HG03103 (cell line): ENCODE measurements at regions not wholly inside any gene's neighbourhood (a gene's known extent, or its start where the extent isn't known, plus 50 kb on each side); places are given as distances from the start of the nearest gene placed in this dataset.

Source experiments
- ATAC-seq: cut with Tn5 transposase; IDR thresholded peaks from one replicate; pipeline ENCODE4 v1.9.1; 2021; ENCODE audit warnings: low read depth; ENCODE audit not compliant: unreplicated experiment

- ATAC-seq, result no peak
Observed at GRCh38 chr4:138030375-138030774, 211.8 kb downstream of the SLC7A11 start.

DNA sequence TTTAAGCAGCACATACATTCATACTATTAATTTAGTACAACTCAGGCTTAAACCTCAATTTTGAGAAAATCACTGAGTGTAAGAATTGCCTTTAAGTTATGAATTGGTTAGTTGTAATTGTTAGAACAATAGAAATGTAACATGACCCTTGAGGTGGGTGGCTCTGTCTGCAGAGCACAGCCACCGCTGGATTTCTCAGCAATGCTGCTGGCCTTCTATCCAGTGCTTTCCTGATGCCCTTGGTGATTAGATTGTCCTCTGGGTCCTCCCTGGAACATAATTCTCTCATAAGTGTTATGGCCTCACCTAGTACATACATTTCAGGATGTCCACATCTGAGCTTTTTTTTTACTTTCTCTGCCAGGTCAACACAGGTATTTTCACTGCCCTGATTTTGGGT is 213.2 kb downstream of the SLC7A11 start:
- no peak for ATAC-seq

GRCh38 chr4:138021139-138021830 is 220.9 kb downstream of the SLC7A11 start:
- no peak for ATAC-seq

DNA sequence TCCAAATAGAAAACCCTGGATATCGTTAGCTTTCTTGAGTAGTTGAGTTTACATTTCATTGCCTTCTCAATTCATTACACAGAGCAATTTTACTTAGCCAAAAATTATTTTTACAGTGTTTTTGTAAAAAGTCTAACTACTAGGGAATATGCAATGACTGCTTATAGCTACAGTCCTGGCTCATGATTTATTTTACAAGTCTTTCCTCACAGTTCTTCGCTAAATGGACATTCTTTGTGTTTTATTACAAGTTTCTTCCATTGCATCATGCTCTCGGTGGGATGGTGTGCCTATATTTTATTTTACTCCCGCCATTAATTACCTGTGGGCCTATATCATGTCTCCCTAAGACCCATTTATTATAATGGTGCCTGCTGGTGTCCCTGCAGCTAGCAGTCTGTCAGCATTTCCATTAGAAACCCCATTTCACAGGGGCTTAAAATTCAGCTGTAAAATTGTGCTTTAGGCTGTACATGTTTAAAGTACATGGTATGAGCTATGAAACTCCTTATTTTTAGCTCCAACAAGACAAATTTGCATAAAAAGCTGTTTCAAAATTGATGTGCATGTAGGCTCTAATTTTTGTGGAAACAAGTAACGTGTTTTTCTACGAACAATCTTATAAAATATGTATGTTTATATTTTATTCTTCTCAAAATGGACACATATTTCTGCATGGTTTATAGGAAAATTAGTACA is 227.4 kb downstream of the SLC7A11 start:
- ATAC-seq, result no peak

DNA sequence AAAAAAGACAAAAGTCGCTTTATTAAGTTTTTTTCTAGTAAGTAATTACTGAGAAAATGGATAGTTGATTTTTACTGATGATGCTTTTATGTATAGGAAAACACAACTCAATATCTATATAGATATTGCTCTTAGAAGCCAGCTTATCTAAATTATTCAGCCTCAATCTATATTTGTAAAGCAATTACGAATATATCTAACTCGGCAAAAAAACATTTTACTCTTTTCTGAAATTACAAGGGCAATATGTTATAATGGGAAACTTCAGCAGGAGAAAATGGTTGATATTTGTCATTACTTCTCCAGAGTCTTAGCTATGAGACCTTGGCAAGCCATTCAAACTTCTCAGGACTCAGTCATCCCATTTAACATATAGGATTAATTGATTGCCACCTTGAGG is 228.5 kb downstream of the SLC7A11 start:
- ATAC-seq, result no peak

DNA sequence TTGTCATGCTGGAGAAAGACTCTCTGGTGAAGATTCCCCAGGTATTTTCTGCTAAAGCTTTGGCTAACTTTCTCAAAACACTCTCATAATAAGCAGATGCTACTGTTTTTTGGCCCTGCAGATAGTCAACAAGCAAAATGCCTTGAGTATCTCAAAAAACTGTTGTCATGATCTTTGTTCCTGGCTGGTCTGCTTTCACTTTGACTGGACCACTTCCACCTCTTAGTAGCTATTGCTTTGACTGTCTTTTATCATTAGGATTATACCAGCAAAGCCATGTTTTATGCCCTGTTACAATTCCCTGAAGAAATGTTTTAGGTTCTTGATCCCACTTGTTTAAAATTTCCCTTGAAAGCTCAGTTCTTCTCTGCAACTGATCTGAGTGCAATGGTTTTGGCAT is 231.5 kb downstream of the SLC7A11 start:
- ATAC-seq, result peak; percentile 72

- ATAC-seq, result no peak
Observed at GRCh38 chr4:138007572-138007971, 234.6 kb downstream of the SLC7A11 start.

GRCh38 chr4:138005486-138005885 is 236.7 kb downstream of the SLC7A11 start:
- no peak for ATAC-seq

DNA sequence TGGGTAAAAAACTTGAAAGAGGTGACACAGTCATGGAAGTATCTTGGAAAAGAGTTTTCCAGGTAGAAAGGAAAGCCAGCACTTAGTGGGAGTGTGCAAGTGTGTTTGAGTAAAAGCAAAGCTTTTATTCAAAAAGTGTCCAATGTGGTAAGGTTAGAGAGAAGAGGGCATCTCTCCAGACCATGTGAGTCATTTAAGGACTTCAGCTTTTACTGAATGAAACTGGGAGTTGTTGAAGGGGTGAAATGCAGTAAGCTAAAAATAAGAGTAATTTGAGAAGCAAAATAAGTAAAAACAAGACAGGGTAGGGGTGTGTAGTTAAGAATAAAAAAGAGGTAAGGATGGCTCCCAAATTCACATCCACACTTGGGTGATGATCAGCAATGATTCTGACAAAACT is 238.9 kb downstream of the SLC7A11 start:
- ATAC-seq, result peak; percentile 98

DNA sequence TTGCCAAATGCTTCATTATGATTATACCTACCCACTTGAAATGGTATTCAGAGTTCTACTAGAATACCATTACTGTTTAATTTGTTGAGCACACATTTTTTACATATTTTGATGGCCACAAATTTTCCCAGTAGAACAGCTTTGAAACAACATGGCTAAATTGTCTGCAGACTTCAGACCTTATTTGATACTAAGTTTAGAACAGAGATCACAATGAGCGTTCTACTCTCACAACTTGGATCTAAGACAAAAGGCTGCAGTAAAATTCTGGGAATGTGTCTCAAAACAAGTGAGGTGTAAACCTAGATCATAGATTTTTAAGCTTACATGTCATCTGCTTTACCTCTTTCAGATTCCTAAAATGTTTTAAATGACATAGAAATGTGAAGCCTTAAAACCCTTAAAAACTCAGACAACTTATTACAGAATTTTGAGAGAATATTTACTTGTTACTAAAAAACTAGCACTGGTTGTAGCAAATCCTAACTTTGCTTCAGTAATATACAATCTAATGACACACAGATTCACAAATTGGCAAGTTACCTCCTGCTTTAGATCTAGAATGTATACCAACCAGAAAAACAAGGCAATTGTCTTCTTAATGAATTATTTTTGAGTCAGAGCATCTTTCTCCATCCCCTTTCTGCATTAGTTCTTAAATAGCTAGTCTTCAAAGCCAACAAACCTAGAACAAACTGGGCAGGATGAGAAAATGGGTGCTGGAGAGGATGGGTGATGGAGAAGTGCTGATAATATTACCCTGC is 243.3 kb downstream of the SLC7A11 start:
- no peak for ATAC-seq

DNA sequence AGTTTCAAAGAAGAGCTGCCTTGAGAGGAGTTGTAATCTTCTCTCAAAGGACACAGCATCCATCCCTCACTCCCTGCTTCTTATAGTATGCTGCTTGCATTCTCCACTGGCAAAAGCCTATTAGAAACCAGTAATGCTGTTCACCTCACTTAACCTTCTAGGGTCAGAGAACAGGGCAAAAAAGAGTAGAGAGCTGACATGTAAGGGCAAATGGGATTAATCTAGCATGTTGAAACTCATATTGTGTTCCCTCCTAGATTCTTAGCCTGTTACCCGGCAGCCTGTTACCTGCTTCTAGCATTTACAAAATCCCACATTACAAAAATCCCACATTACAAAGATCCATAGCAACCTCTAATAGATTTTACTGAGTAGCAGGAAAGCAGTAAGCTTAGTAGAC is 244.7 kb downstream of the SLC7A11 start:
- ATAC-seq, result no peak

DNA sequence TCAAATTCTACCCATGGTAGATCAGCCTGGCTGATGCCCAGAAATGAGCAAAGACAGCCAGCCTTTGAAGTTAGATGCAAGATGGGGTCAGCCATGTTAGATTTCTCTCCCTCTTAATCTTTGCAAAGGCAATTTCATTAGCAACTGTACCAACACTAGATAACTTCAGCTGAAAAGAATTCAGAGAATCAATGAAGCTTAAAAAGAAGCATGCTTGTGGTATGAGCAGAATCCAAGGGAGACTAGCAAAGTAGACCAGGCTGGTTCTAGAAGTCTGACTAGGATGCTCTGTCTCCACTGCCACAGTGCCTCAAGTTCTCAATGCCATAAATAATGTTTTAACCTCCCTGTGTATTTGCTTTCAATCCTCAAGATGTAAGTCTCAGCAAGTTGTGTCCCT is 247.3 kb downstream of the SLC7A11 start:
- no peak for ATAC-seq

GRCh38 chr4:137993232-137993631 is 248.9 kb downstream of the SLC7A11 start:
- no peak for ATAC-seq

DNA sequence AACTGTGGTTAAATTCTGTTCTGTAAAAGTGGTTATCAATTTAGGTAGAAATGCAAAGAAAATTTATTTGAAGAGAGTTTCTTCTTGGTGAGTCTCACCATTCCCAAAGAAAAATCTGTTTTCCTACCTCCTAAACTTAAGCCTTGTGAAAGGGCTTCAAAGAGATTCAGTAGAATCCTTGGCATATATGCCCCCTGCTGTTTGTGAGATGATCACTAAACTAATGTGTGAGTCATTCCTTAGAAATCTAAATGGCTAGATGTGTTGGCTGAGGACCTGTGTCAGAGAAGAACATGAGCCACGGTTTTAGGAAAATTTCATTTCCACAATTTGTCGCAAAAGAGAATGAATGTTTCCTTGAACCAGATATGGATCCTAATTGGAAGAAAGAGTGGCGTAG is 260.9 kb downstream of the SLC7A11 start:
- ATAC-seq, result no peak

- ATAC-seq, result no peak
Observed at GRCh38 chr4:137980641-137981040, 261.5 kb downstream of the SLC7A11 start.

DNA sequence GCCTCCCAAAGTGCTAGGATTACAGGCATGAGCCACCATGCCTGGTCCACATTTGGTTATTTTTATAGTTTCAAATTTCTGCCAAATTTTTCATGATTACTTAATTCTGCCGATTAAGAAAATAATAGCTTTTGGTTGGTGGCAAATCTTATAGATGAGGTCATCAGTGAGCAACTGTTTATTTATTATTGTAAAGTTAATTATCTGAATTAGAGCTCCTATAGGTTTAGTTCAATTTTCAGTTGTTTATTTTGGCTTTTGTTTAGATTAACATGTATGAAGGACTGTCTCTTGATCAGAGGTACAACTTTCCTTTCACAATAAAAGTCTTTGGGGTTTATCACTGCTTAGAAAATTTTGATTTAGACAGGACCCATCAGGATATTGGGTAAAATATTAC is 262.2 kb downstream of the SLC7A11 start:
- no peak for ATAC-seq

DNA sequence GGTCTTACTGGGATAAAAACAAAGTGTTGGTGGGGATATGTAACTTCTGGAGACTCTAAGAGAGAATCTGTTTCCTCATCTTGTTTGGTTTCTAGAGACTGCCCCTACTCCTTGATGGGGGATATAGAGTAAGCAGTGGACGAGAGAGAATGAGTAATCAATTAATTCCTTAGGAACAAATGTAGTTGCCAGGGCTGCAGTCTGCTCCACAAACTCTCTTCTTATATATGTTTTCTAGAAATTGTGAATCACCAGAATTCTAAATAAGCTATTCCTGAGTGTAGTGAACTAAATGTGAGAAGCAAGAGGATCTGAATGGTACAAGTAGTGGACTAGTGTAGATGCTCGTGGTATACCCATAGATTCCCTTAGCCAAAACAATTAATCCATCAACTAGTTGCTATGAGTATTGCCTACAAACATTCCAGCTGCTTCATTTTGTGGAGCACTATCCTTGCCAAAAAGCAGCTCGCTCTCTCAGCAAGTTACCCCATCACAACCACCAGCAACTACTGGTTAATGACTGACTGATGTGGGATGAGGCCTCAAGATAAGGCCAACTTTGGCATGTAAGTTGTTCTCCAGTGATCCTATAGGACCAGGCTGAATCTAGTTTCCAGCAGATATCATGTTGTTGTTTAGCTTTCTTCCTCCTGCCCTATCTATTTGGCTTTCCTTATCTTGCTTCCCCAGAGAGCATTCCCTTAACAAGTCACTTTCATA is 273.0 kb downstream of the SLC7A11 start:
- no peak for ATAC-seq

GRCh38 chr4:137967480-137968190 is 274.5 kb downstream of the SLC7A11 start:
- no peak for ATAC-seq

- ATAC-seq, result no peak
Observed at GRCh38 chr4:137966504-137966903, 275.6 kb downstream of the SLC7A11 start.

- no peak for ATAC-seq
Observed at GRCh38 chr4:137961051-137961438, 281.1 kb downstream of the SLC7A11 start.
